ENCODE measurements at regions not wholly inside any gene's neighbourhood (a gene's known extent, or its start where the extent isn't known, plus 50 kb on each side); places are given as distances from the start of the nearest gene placed in this dataset.

DNA sequence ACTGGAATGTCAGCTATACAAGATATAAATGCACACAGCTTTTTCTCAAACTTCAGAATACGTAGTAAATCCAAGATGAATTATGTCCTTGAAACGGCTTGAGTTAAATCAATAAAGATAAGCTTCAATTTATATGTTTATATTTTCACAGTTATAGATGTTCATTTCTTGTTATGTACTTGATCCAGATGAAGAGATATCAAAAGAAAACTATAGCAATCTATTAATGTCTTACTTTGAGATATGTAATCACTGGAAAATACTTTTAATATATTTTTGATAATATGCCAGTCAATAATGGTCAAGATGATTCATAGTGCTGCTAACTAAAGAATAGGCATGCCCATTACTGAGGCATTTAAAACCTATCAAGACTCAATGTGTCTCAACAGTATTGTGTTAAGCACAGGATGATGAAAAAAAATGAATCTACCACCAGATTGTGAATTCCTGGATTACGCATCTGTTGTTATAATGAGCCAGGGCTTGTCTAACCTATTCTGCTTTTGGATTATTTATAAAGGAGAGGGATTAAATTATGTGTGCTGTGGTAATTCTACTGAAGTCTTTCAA lies 372.6 kb upstream of the PRR16 start:
- Histone ChIP-seq H3K27ac (no peak overlapping the region), H3K4me1 (no peaks in the 10 kb centered on the region), H3K4me3 (no peak overlapping the region), H3K27me3 (no peaks in the 10 kb centered on the region), H3K9me3 (no peaks in the 10 kb centered on the region), H3K36me3 (no peaks in the 10 kb centered on the region)
- intact Hi-C loops (cut with DNase I; ENCODE audit: low total_unique reads), result no loop called here
- no peak for TF ChIP-seq POLR2A (IDR thresholded peaks at IDR 0.05)
- TF ChIP-seq, protein P1, sequence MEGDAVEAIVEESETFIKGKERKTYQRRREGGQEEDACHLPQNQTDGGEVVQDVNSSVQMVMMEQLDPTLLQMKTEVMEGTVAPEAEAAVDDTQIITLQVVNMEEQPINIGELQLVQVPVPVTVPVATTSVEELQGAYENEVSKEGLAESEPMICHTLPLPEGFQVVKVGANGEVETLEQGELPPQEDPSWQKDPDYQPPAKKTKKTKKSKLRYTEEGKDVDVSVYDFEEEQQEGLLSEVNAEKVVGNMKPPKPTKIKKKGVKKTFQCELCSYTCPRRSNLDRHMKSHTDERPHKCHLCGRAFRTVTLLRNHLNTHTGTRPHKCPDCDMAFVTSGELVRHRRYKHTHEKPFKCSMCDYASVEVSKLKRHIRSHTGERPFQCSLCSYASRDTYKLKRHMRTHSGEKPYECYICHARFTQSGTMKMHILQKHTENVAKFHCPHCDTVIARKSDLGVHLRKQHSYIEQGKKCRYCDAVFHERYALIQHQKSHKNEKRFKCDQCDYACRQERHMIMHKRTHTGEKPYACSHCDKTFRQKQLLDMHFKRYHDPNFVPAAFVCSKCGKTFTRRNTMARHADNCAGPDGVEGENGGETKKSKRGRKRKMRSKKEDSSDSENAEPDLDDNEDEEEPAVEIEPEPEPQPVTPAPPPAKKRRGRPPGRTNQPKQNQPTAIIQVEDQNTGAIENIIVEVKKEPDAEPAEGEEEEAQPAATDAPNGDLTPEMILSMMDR (IDR thresholded peaks at IDR 0.05), result no peak
- no peak for DNase-seq

DNA sequence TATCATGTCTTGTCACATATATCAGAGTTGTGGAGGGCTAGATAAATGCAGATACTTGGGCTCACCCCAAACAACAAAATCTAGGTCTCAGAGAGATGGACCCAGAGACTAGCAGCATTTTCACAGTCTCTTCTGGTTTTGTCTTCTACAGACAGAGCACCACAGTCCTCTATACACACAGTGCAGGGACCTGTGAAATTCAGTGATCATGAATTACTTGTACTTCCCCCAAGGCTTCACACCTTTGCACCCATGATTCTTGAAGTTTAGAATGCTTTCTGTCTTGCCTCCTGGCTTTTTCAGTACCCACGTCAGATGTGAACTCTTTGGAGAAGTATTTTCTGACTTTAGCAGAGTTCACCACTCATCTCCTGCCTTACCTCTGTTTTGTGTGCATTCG lies 371.5 kb upstream of the PRR16 start:
- H3K27ac ChIP-seq, result no peak overlapping the region
- TF ChIP-seq, protein P1 (IDR thresholded peaks at IDR 0.05), result no peak
- no peak for TF ChIP-seq POLR2A (IDR thresholded peaks at IDR 0.05)
- no peaks in the 10 kb centered on the region for H3K4me1 ChIP-seq
- intact Hi-C loops (cut with DNase I; ENCODE audit: low total_unique reads), result no loop called here
- no peak overlapping the region for H3K4me3 ChIP-seq
- H3K27me3 ChIP-seq, result no peaks in the 10 kb centered on the region
- H3K9me3 ChIP-seq, result no peaks in the 10 kb centered on the region
- no peaks in the 10 kb centered on the region for H3K36me3 ChIP-seq
- no peak for DNase-seq

DNA sequence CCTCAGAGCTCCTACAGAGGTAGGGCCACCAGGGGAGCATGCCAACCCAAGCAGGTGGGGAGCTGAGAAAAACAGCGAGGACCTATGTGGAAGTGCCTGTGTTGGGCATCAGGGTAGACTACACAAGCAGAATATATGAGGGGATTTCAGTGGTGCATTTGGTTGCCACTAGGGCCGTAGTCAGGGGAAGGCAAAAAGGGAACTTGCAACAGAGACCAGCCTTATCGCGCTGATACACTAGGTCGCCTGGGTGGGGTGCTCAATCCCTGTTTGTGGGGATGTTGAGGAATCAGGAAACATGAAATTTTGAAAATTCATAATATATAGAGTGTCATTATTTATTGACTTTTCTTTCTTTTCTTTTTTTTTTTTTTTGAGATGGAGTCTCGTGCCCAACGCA lies 370.9 kb upstream of the PRR16 start:
- DNase-seq, result no peak
- Histone ChIP-seq H3K27ac (no peak overlapping the region), H3K9me3 (no peaks in the 10 kb centered on the region), H3K4me1 (no peaks in the 10 kb centered on the region), H3K27me3 (no peaks in the 10 kb centered on the region), H3K4me3 (no peak overlapping the region), H3K36me3 (no peaks in the 10 kb centered on the region)
- TF ChIP-seq POLR2A (IDR thresholded peaks at IDR 0.05), result no peak
- TF ChIP-seq, protein P1 (IDR thresholded peaks at IDR 0.05), result no peak
- intact Hi-C loops (cut with DNase I; ENCODE audit: low total_unique reads), result no loop called here

DNA sequence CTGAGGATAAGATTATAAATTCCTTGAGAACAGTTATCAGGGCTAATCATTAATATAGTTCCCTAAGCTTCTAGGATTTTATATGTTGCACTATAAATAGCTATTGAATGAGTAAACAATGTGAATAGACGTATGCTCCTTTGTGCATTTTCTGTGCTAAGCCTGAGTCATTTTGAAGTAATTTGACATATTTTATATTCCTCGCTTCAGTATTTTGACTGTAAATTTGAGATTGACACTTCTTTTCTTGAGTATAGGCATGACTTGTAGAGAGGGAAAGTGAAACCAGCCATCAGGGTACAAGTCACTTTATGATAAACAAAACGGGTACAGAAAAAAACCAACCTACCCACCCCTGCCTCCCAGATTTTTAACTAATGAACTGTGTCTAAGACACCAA lies 367.7 kb upstream of the PRR16 start:
- Histone ChIP-seq H3K4me3 (no peak overlapping the region), H3K36me3 (no peaks in the 10 kb centered on the region), H3K27ac (no peak overlapping the region), H3K4me1 (no peaks in the 10 kb centered on the region), H3K27me3 (no peaks in the 10 kb centered on the region), H3K9me3 (no peaks in the 10 kb centered on the region)
- TF ChIP-seq POLR2A (IDR thresholded peaks at IDR 0.05), result no peak
- TF ChIP-seq, protein P1 (IDR thresholded peaks at IDR 0.05), result no peak
- no peak for DNase-seq
- intact Hi-C loops (cut with DNase I; ENCODE audit: low total_unique reads), result no loop called here

DNA sequence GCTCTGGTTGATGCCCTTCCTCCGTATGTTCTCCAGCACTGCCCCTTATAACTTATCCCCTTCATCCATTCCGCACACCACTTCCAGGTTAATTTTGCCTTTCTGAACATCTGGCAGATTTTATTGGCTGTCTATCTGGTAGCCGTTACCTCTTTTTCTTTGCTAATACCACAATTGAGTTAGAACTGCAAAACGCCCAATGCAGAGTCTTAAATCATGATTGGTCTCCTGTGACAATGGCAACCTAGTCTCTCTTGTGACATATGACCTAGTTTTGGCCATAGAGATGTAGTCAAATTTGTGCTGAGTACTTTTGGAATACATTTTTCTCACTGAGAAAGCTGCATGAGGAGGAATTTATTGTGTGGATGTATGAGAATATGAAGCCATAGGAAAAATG lies 365.7 kb upstream of the PRR16 start:
- no peaks in the 10 kb centered on the region for H3K27me3 ChIP-seq
- no peak overlapping the region for H3K27ac ChIP-seq
- DNase-seq, result no peak
- H3K9me3 ChIP-seq, result no peaks in the 10 kb centered on the region
- H3K4me3 ChIP-seq, result no peak overlapping the region
- intact Hi-C loops (cut with DNase I; ENCODE audit: low total_unique reads), result no loop called here
- no peaks in the 10 kb centered on the region for H3K36me3 ChIP-seq
- no peak for TF ChIP-seq POLR2A (IDR thresholded peaks at IDR 0.05)
- TF ChIP-seq, protein P1 (IDR thresholded peaks at IDR 0.05), result no peak
- no peaks in the 10 kb centered on the region for H3K4me1 ChIP-seq

Data from uterus (tissue), 3 donors.